Stimulated activated naive CD8-positive, alpha-beta T cell treated with anti-CD3 and anti-CD28 coated beads, Interleukin-15, amount 100 ng/mL, for 72 hours (primary cell): ENCODE measurements at regions not wholly inside any gene's neighbourhood (a gene's known extent, or its start where the extent isn't known, plus 50 kb on each side); places are given as distances from the start of the nearest gene placed in this dataset.
"Not testable (repeated sequence)": the region's sequence is repeated elsewhere in the genome, so short reads cannot be mapped to it uniquely, and the experiment has no call there.

Source experiments
- ATAC-seq: fragments of 150-1000 bp; cut with Tn5 transposase; 2 replicates; pipeline ENCODE4 v1.10.0; 2021; ENCODE audit warnings: mild to moderate bottlenecking, moderate library complexity
- DNase-seq, 2 donors: peaks; one replicate each; pipeline ENCODE4 v3.0.0; 2021 to 2022
- H3K27ac Mint-ChIP-seq, 2 donors: one replicate each; pipeline ENCODE4 v1.8.0; 2022; ENCODE audit warnings: mild to moderate bottlenecking in 2 of 2, mixed read lengths in 2 of 2, moderate library complexity in 2 of 2
- H3K27me3 Mint-ChIP-seq: one replicate; pipeline ENCODE4 v1.8.0; 2022; ENCODE audit warnings: mixed read lengths
- H3K4me1 Mint-ChIP-seq: one replicate; pipeline ENCODE4 v1.8.0; 2022; ENCODE audit warnings: mild to moderate bottlenecking, mixed read lengths
- H3K4me3 Mint-ChIP-seq, 2 donors: one replicate each; pipeline ENCODE4 v1.8.0; 2022; ENCODE audit warnings: mild to moderate bottlenecking in 2 of 2, mixed read lengths in 2 of 2, moderate library complexity in 1 of 2
- H3K9me3 Mint-ChIP-seq, 2 donors: one replicate each; pipeline ENCODE4 v1.8.0; 2022; ENCODE audit warnings: mixed read lengths in 2 of 2

DNA sequence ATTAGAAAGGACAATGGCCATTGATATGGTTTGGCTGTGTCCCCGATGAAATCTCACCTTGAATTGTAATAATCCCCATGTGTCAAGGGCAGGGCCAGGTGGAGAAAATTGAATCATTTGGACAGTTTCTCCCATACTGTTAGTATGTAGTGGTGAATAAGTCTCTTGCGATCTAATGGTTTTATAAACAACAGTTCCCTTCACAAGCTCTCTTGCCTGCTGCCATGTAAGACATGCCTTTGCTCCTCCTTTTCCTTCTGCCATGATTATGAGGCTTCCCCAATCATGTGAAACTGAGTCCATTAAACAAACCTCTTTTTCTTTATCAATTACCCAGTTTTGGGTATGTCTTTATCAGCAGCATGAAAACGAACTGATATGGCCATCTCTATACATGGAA lies 302.7 kb downstream of the SFMBT2 start:
- ATAC-seq (no peak), DNase-seq (no peak)
- H3K4me3 Mint-ChIP-seq, result no peak overlapping the region
- peaks cover 0 to 10% of the 10 kb centered on the region in 2 donors for H3K9me3 Mint-ChIP-seq
- H3K27me3 Mint-ChIP-seq, result no peaks in the 10 kb centered on the region
- H3K4me1 Mint-ChIP-seq, result peaks cover 10% of the 10 kb centered on the region
- peak overlapping the region in 1 of 2 donors; percentile 28 for H3K27ac Mint-ChIP-seq

DNA sequence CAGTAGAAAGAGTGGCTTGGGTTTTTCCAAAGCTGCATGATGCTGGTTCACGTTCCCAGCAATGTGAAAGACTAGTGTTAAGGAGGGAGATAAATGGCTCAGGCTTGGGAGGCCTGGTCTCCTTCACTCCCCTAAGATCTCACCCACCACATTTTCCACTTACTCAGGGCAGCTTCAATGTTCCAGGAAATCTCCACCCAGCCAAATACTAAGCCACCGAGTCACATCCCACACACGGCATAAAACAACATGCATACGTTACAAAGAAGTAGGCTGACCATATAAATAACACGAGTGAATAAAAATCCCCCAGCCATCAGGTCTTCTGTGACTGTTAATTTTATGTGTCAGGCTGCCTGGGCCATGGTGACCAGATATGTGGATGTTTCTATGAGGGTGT lies 303.5 kb downstream of the SFMBT2 start:
- no peaks in the 10 kb centered on the region for H3K27me3 Mint-ChIP-seq
- peaks cover 10% of the 10 kb centered on the region for H3K4me1 Mint-ChIP-seq
- no peak for DNase-seq
- peak; percentile 31 for ATAC-seq
- peak overlapping the region in 1 of 2 donors; percentile 15 for H3K4me3 Mint-ChIP-seq
- peaks cover 0 to 10% of the 10 kb centered on the region in 2 donors for H3K9me3 Mint-ChIP-seq
- peak overlapping the region in 1 of 2 donors; percentile 4 for H3K27ac Mint-ChIP-seq

DNA sequence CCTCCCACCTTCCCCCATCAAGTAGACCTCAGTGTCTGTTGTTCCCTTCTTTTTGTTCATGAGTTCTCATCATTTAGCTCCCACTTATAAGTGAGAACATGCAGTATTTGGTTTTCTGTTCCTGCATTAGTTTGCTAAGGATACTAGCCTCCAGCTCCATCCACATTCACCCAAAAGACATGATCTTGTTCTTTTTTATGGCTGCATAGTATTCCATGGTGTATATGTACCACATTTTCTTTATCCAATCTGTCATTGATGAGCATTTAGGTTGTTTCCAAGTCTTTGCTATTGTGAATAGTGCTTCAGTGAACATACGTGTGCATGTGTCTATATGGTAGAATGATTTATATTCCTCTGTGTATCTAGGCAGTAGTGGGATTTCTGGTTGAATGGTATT lies 306.5 kb downstream of the SFMBT2 start:
- ATAC-seq, H3K4me3 Mint-ChIP-seq, H3K27ac Mint-ChIP-seq, DNase-seq, H3K4me1 Mint-ChIP-seq, H3K27me3 Mint-ChIP-seq, H3K9me3 Mint-ChIP-seq: not testable (repeated sequence)

DNA sequence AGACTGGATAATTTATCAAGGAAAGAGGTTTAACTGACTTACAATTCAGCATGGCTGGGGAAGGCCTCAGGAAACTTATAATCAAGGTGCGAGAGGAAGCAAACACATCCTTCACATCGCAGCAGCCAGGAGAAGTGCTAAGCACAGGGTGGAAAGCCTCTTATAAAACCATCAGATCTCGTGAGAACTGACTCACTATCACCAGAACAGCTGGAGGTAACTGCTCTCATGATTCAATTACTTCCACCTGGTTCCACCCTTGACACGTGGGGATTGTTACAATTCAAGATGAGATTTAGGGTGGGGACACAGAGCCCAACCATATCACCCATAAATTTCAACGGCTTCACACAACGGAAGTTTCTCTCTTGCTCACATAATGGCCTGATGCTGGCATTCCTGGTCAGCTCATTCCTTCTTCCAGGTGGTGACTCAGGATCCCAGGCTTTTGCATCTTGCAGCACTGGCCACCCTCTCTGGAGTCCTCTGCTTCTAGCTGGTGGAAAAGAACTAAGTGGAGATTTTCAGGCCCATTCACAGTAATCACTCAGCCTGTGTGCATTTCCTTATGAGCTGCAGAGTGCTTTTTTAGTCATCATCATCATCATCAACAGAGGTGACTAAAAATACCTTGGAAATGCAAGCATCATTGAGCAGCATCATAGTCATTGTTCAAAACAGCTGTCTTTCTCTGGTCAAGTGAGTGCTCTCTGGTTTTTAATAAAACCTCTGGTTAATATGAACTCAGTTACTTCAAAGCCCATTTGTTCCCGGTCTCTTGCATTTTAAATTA lies 308.1 kb downstream of the SFMBT2 start:
- Mint-ChIP-seq H3K27me3 (no peaks in the 10 kb centered on the region), H3K4me3 (no peak overlapping the region), H3K9me3 (peaks cover 0 to 5% of the 10 kb centered on the region in 2 donors), H3K4me1 (peaks cover 10% of the 10 kb centered on the region), H3K27ac (no peak overlapping the region)
- DNase-seq (no peak), ATAC-seq (no peak)

DNA sequence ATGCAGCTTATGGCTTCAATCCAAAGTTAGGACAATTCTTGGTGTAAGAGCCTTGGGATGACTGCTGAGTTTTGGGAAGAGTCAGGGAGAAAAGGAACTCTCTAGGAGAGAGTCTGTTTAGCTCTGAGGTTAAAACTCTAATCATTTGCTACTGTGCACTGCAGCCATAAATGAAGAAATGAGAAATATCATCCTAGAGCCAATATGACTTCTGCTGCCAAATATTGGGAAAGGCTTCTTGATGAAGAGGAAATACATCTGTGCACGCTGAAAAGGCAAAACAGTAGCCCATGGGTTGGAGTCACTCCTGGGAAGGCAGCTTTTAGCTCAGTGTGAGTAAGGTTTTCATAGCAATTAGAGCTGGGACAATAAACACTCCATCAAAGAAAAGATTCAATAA lies 308.8 kb downstream of the SFMBT2 start:
- no peak overlapping the region for H3K27ac Mint-ChIP-seq
- ATAC-seq (no peak), DNase-seq (no peak)
- no peak overlapping the region for H3K4me3 Mint-ChIP-seq
- H3K9me3 Mint-ChIP-seq, result peaks cover 0 to 5% of the 10 kb centered on the region in 2 donors
- no peaks in the 10 kb centered on the region for H3K27me3 Mint-ChIP-seq
- H3K4me1 Mint-ChIP-seq, result peaks cover 4% of the 10 kb centered on the region

DNA sequence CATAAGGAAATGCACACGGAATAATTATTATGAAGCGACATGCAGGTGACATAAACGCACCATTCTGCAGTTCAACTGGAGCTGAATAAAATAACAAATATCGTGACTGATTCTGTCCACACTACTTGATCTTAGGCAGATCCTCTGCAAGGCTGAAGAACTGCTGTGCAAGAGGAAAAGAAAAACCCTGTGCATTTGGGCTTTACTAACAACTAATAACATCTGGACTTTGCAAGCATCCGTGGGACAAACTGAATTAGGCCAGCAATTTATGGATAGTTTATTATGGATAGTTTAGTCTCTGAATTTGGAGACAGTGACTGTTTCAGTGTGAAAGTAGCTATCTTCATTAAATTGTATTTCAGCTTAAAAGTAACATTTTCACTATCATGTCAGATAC lies 309.4 kb downstream of the SFMBT2 start:
- DNase-seq (no peak), ATAC-seq (no peak)
- no peak overlapping the region for H3K4me3 Mint-ChIP-seq
- no peaks in the 10 kb centered on the region for H3K27me3 Mint-ChIP-seq
- H3K9me3 Mint-ChIP-seq, result peaks cover 0 to 5% of the 10 kb centered on the region in 2 donors
- H3K4me1 Mint-ChIP-seq, result no peaks in the 10 kb centered on the region
- no peak overlapping the region for H3K27ac Mint-ChIP-seq

DNA sequence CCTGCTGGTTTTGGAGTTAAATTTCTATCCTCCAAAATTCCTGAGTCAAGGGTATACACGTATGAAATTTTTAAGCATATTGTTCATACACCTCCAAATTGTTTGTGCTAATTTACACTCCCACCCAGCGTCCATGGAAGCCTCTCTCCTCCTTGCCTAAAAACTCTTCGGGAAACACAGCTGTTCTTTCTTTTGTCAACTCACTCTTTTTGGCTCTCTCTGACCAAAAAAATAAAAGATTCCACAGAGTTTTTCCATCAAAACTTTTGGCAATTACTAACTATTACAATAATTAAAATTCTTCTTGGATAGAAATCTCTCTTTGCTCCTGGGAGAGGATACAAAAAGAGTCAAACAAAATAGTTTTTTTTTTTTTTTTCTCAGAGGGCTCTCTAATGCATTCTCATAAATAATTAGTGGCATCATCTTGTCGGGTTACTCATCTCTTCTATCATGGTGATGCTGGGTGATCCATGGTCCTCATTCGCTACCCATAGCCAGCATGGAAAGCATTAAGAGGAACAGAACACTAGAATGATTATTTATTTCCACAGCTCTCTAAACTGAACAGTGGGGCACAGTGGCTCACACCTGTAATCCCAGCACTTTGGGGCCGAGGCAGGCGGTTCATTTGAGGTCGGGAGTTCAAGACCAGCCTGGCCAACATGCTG lies 310.7 kb downstream of the SFMBT2 start:
- H3K4me3 Mint-ChIP-seq, result no peak overlapping the region
- DNase-seq (no peak), ATAC-seq (no peak)
- H3K27ac Mint-ChIP-seq, result no peak overlapping the region
- peaks cover 0 to 5% of the 10 kb centered on the region in 2 donors for H3K9me3 Mint-ChIP-seq
- H3K27me3 Mint-ChIP-seq, result no peaks in the 10 kb centered on the region
- no peaks in the 10 kb centered on the region for H3K4me1 Mint-ChIP-seq

DNA sequence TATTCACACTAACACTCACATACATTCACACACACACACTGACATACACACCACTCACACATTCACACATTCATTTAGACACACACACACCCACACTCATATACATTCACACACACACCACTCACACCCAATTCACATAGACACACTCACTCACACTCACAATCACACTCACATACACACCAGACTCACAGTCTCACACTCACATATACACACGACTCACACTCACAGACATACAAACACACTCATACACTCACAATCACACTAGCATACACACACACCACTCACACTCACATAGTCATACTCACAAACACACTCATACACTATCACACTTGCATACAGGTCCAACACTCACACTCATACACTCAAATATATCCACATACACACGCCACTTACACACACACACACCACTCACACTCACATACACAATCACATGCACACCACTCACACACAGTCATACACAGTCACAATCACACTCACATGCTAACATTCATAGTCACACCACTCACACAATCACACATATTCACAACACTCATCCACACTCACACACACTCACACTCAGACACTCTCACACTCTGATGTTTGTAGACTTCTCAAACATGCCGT lies 312.6 kb downstream of the SFMBT2 start:
- no peak for DNase-seq
- no peak overlapping the region for H3K27ac Mint-ChIP-seq
- H3K9me3 Mint-ChIP-seq, result no peaks in the 10 kb centered on the region
- ATAC-seq, result no peak
- no peak overlapping the region for H3K4me3 Mint-ChIP-seq
- no peaks in the 10 kb centered on the region for H3K27me3 Mint-ChIP-seq
- no peaks in the 10 kb centered on the region for H3K4me1 Mint-ChIP-seq

DNA sequence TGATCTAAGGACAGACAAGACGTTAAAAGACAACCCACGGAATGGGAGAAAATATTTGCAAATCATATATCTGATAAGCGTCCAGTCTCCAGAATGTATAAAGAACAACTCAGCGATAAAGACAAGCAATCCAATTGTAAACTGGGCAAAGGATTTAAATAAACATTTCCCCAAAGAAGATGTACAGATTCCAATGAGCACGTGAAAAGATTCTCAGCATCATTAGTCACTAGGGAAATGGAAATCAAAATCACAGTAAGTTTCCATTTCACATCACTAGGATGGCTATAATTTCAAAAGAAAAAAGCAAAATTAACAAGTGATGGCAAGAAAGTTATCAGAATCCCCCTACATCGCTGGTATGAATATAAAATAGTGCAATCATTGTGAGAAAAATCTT lies 316.1 kb downstream of the SFMBT2 start:
- Mint-ChIP-seq H3K9me3 (no peaks in the 10 kb centered on the region), H3K27me3 (no peaks in the 10 kb centered on the region), H3K27ac (no peak overlapping the region), H3K4me1 (no peaks in the 10 kb centered on the region), H3K4me3 (no peak overlapping the region)
- no peak for ATAC-seq
- DNase-seq, result no peak

DNA sequence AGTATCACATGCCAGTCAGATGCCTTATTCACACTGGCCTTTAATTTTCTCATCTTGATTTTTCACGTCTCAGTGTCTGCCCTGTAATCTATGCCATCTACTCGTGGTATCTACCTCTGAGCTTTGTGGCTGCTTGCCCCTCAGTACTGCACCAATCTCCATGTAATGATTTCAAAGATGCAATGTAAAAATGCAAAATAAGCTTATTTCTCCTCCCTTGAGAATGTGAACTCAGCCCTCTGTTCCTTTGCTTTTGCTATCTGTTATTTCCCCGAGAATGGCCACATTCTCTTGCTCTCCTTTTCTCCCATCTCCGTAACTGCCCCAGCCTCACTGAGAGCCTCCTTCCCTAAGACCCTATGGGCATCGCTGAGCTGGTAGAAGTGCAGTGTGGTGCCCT lies 317.5 kb downstream of the SFMBT2 start:
- H3K27ac Mint-ChIP-seq, result no peak overlapping the region
- no peaks in the 10 kb centered on the region for H3K9me3 Mint-ChIP-seq
- no peaks in the 10 kb centered on the region for H3K27me3 Mint-ChIP-seq
- DNase-seq (no peak), ATAC-seq (no peak)
- H3K4me3 Mint-ChIP-seq, result no peak overlapping the region
- H3K4me1 Mint-ChIP-seq, result no peaks in the 10 kb centered on the region

DNA sequence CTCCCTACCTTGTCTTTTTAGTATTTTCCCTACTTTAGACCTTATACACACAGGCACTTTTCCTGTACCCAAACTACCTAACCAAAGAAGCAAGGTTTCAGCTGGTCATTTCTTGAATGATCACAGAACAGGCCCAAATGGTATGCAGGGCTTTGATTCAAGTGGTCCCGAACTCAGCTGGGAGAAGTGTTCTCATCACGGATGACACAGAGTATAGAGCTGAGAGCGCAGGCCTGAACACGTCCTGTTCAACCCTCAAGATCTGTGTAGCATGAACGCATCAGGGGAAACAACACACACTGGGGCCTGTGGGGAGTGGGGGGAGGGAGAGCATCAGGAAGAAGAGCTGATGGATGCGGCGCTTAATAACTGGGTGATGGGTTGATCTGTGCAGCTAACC lies 318.2 kb downstream of the SFMBT2 start:
- Mint-ChIP-seq H3K4me1 (no peaks in the 10 kb centered on the region), H3K4me3 (no peak overlapping the region), H3K27me3 (no peaks in the 10 kb centered on the region), H3K9me3 (no peaks in the 10 kb centered on the region), H3K27ac (no peak overlapping the region)
- no peak for DNase-seq
- no peak for ATAC-seq

DNA sequence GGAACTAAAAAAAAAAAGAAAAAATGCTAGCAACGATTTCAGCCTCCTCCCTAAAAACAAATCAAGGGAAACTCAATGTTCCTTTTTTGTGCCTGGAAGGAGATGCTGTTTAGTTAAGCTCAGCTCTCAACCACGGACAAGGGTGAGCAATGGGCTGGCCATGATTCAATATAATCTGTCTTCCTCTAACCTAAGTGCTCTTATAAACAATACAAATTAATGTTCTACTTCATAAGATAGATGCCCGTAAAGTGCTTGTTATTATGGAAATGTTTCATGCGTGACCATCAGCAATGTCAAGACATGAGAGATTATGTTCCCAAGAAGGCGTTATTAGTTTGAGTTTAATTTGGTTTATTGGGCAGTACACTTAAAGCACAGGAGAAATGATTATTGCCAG lies 320.3 kb downstream of the SFMBT2 start:
- ATAC-seq (no peak), DNase-seq (no peak)
- no peak overlapping the region for H3K27ac Mint-ChIP-seq
- no peaks in the 10 kb centered on the region for H3K4me1 Mint-ChIP-seq
- H3K27me3 Mint-ChIP-seq, result no peaks in the 10 kb centered on the region
- H3K9me3 Mint-ChIP-seq, result no peaks in the 10 kb centered on the region
- no peak overlapping the region for H3K4me3 Mint-ChIP-seq

DNA sequence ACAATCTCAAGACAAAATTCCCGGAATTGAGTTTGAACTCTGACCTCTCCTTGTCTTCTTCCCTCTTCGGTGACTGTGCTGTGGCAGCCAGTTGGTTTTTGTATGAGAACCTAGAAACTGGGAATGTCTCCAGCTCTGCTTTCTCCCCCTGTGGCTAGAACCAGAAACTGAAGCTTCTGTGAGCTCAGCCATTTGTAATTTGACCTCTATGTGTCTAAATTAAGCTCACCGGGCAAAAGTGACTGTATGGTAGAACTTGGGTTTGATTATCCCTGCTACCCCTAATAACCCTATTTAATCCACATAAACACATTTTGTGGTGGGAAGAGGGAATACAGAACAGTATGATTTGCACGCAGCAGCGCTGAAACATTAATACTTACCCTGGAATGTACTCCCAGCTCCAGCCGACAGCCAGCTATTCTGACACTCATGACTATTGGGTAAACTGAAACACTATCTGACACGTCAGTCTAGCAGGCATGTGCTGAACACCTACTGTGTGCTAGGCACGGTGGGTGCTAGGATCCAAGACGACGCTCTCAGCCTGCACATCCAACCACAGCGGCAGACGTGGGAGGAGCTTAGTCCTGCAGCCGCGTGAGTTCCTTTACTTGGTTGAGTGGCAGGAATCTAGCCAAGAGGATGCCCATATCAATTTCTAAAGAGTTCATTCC lies 324.8 kb downstream of the SFMBT2 start:
- Mint-ChIP-seq H3K27me3 (peaks cover 37% of the 10 kb centered on the region), H3K27ac (no peak overlapping the region), H3K4me3 (no peak overlapping the region), H3K4me1 (no peaks in the 10 kb centered on the region), H3K9me3 (no peaks in the 10 kb centered on the region)
- ATAC-seq (no peak), DNase-seq (no peak)

DNA sequence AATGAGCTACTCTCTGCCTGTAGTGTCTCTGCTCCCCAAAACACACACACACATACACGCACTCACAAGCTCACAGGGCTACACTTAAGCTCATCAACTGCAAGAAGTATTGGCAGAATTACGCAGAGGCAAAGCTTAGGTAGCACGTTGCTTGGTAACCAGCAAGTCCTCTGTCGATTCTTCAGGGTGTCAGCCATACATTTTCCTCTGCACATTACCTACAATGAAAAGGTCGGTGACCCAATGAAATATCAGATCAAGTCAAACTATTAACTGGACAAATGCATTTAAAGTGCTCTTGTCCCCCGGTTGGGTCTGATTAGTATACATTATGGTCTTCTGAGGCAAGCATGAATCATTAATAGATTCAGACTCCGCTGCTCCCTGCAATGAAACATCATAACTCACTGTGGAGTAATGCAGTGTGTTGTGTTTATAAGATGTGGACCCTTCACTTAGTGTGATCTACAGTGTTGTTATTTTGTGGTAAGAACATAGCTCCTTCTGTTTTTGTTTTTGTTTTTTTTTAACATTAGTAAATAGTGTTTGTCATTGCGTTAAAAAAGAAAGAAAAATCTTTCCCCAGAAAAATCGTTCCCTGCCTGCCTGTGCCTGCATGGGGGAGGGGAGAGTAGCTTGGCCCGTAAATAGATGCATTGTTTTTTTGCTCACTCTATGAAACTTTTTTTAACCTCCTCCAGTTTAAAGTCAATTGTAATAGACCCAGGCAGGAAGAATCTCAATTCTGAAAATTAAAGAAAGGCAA lies 325.5 kb downstream of the SFMBT2 start:
- H3K27me3 Mint-ChIP-seq, result peaks cover 43% of the 10 kb centered on the region
- ATAC-seq, result no peak
- H3K4me1 Mint-ChIP-seq, result no peaks in the 10 kb centered on the region
- no peak overlapping the region for H3K27ac Mint-ChIP-seq
- DNase-seq, result no peak
- no peak overlapping the region for H3K4me3 Mint-ChIP-seq
- no peaks in the 10 kb centered on the region for H3K9me3 Mint-ChIP-seq

DNA sequence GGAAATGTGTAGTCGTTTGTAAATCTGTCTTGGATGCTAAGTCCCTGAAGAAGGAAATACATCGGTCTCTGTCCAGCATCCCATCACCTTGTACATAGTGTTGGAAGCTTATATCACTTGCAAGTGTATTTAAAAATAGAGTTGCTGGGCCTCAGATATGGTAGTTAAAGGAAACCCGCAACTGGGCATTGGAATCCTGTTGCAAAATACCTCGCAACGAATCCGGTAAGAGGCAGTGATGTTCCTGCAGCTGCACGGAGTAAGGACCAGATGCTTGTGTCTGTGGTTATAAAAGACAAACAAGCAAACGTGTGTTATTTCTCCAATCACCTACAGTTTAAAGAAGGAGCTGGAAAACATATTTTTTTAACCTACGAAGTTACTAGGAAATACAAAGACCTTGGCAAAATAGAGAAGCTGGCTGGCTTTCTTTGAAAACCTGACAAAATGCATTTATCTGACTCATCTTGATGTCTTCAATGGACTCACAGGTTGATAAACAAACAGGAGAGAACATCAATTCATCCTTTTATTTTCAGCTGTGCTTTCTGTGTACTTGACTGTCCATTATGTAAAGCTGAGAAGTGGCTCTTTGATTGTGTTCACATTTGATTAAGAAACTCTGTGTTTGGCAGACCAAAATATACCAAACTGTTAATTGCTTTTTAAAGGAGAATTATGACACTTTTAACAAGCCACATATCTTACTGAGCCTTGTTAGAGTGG lies 326.4 kb downstream of the SFMBT2 start:
- DNase-seq (no peak), ATAC-seq (no peak)
- Mint-ChIP-seq H3K27ac (no peak overlapping the region), H3K4me1 (no peaks in the 10 kb centered on the region), H3K4me3 (no peak overlapping the region), H3K9me3 (no peaks in the 10 kb centered on the region), H3K27me3 (peaks cover 43% of the 10 kb centered on the region)
